MM.1S (cell line): ENCODE measurements at regions not wholly inside any gene's neighbourhood (a gene's known extent, or its start where the extent isn't known, plus 50 kb on each side); places are given as distances from the start of the nearest gene placed in this dataset.

ENCODE experiments used
- EZH2 ChIP-seq: fragments of 300-600 bp; sonication (generic); optimal IDR thresholded peaks from 2 replicates; pipeline ENCODE3; 2017; ENCODE audit warnings: low read depth, mild to moderate bottlenecking, antibody characterized with exemption, low read length, mixed read lengths
- EZH2phosphoT487 ChIP-seq: fragments of 300-600 bp; sonication (generic); IDR thresholded peaks from 2 replicates; pipeline ENCODE4 v1.6.1; 2018; ENCODE audit warnings: antibody characterized with exemption, low read length
- TF ChIP-seq, protein P1 (sequence below): fragments of 300-600 bp; sonication (generic); IDR thresholded peaks from 2 replicates; pipeline ENCODE4 v1.5.1; 2016; ENCODE audit warnings: antibody characterized with exemption, low read length, mixed read lengths

DNA sequence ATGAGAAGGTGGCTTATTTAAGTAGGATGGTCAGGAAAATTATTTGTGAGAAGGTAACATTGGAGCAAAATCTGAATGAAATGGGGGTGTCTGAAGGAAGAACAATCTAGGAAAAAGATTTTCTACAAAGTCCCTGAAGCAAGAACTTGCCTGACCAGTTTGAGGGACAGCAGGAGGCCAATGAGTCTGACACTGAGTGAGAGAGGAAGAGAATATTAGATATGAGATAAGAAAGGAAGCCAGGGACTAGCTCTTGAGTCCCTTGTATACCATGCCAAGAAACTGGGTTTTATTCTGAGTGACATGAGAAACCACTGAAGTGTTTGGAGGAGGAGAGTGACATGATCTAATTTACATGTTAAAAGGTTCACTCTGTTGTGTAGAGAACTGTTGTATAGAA, 1478.9 kb downstream of the RPA4 start:
- TF ChIP-seq, protein P1, sequence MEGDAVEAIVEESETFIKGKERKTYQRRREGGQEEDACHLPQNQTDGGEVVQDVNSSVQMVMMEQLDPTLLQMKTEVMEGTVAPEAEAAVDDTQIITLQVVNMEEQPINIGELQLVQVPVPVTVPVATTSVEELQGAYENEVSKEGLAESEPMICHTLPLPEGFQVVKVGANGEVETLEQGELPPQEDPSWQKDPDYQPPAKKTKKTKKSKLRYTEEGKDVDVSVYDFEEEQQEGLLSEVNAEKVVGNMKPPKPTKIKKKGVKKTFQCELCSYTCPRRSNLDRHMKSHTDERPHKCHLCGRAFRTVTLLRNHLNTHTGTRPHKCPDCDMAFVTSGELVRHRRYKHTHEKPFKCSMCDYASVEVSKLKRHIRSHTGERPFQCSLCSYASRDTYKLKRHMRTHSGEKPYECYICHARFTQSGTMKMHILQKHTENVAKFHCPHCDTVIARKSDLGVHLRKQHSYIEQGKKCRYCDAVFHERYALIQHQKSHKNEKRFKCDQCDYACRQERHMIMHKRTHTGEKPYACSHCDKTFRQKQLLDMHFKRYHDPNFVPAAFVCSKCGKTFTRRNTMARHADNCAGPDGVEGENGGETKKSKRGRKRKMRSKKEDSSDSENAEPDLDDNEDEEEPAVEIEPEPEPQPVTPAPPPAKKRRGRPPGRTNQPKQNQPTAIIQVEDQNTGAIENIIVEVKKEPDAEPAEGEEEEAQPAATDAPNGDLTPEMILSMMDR = no peak
- TF ChIP-seq EZH2 (no peak), EZH2phosphoT487 (no peak)
